Lung (tissue), 11 donors: ENCODE measurements at regions not wholly inside any gene's neighbourhood (a gene's known extent, or its start where the extent isn't known, plus 50 kb on each side); places are given as distances from the start of the nearest gene placed in this dataset.

Source experiments
- ATAC-seq: fragments of 200-7000 bp; cut with Tn5 transposase; one replicate; pipeline ENCODE4 v1.9.1; 2020; ENCODE audit warnings: moderate number of reproducible peaks; ENCODE audit not compliant: insufficient read depth, low FRiP score
- DNase-seq, 3 donors: peaks; one replicate each; pipeline ENCODE4 v3.0.0-alpha.2; 2013 to 2017
- H3K27ac ChIP-seq, 2 donors: one replicate each; pipeline ENCODE4 v1.5.1; 2013; ENCODE audit warnings: mild to moderate bottlenecking in 2 of 2, moderate library complexity in 2 of 2, control low read depth in 1 of 2, inconsistent platforms in 1 of 2, low read depth in 1 of 2, low read length in 1 of 2
- H3K27me3 ChIP-seq, 3 donors: one replicate each; pipeline ENCODE4 v1.5.1; 2013; ENCODE audit warnings: low read length in 2 of 3; ENCODE audit not compliant: control insufficient read depth in 3 of 3, insufficient read depth in 3 of 3
- H3K36me3 ChIP-seq, 4 donors: one replicate each; pipeline ENCODE4 v1.5.1; 2013; ENCODE audit warnings: low read length in 4 of 4, mild to moderate bottlenecking in 1 of 4, moderate library complexity in 1 of 4; ENCODE audit not compliant: control insufficient read depth in 4 of 4, insufficient read depth in 4 of 4
- H3K4me1 ChIP-seq, 5 donors: one replicate each; pipeline ENCODE4 v1.5.1; 2013; ENCODE audit warnings: low read length in 5 of 5, mild to moderate bottlenecking in 2 of 5, moderate library complexity in 1 of 5; ENCODE audit not compliant: control insufficient read depth in 5 of 5, insufficient read depth in 5 of 5
- H3K4me3 ChIP-seq: one replicate; pipeline ENCODE4 v1.5.1; 2013; ENCODE audit warnings: mild to moderate bottlenecking, control low read depth, moderate library complexity
- H3K9ac ChIP-seq, 2 donors: one replicate each; pipeline ENCODE4 v1.5.1; 2013; ENCODE audit warnings: low read length in 2 of 2, control low read depth in 1 of 2; ENCODE audit not compliant: insufficient read depth in 1 of 2
- H3K9me3 ChIP-seq, 4 donors: one replicate each; pipeline ENCODE4 v1.5.1; 2013; ENCODE audit warnings: low read length in 3 of 4, mild to moderate bottlenecking in 1 of 4, moderate library complexity in 1 of 4; ENCODE audit not compliant: control insufficient read depth in 4 of 4, insufficient read depth in 3 of 4
- WGBS, 2 donors: extraction: QIAGEN DNeasy Blood & Tissue Kit; methylation state at CpG; one replicate each; pipeline ENCODE4 v1.1.7; 2013; 5-methylcytosine and 5-hydroxymethylcytosine counted together
- TF ChIP-seq, protein P1 (sequence below): IDR thresholded peaks from 2 replicates; pipeline ENCODE4 v1.5.1; 2012; ENCODE audit warnings: mild to moderate bottlenecking; ENCODE audit errors: control extremely low read depth, extremely low read depth
- donor health status: control.
- donor health status: control.
- donor health status: Bipolar disorder and iron deficiency.
- donor health status: healthy.
- donor health status: DM: yes; HTN: yes; CAD: no.

DNA sequence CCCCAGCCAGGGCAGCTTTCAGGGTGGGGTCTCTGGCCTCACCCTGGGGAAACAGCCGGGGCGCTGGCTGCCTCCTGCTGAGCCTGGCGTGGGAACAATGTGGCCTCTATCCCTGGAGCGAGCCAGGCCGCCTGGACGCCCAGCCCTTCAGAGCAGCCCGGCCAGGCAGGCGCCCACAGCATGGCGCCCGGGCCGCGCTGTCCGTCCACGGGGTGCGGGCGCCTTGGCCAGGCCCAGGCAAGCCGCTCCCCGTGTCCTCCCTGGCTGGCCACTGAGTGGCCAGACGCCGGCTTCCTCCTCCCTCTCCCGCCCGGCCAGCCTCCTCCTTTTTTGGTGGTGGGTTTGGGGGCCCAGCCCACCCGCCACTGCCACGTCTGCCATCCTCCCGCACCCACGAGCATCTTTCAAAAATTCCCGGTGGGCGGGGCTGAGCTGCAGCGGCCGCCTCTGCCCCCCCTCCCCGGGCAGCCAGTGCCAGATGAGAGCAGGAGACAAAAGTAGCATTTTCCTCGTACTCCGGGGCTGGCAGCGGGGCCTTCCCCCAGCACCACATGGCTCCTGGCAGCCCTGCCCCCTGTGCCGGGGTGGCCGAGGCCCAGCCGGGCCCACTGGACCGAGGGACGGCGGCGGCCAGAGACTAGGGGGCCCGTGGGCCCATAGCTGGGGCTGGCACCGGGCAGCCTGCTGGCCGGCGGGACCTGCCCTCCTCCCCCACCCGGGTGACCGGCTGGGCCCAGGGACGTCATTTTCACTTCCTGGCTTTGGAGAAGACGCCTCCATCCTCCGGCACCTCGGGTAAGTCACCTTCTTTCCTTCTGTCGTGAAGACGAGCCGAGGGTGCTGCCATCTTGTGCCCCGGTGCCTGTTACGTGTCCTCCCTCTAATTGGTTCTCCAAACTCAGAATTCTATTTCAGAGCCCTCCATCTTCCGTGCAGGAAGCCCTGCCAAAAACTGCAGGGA lies 70.2 kb upstream of the PPARA start:
- peak overlapping the region in 1 of 2 donors; percentile 53 for H3K9ac ChIP-seq

GRCh38 chr22:46081036-46081830 lies 69.1 kb upstream of the PPARA start:
- H3K9ac ChIP-seq, result peak overlapping the region in 1 of 2 donors; percentile 53
- H3K9me3 ChIP-seq, result no peaks in the 10 kb centered on the region
- H3K36me3 ChIP-seq, result peaks cover 0 to 11% (median 7%) of the 10 kb centered on the region in 4 donors
- DNase-seq, result no peak
- WGBS, 2 donors, result 54 to 75% methylated on average over 25 of the region's 25 CpGs
- H3K27me3 ChIP-seq, result no peaks in the 10 kb centered on the region
- TF ChIP-seq, protein P1, sequence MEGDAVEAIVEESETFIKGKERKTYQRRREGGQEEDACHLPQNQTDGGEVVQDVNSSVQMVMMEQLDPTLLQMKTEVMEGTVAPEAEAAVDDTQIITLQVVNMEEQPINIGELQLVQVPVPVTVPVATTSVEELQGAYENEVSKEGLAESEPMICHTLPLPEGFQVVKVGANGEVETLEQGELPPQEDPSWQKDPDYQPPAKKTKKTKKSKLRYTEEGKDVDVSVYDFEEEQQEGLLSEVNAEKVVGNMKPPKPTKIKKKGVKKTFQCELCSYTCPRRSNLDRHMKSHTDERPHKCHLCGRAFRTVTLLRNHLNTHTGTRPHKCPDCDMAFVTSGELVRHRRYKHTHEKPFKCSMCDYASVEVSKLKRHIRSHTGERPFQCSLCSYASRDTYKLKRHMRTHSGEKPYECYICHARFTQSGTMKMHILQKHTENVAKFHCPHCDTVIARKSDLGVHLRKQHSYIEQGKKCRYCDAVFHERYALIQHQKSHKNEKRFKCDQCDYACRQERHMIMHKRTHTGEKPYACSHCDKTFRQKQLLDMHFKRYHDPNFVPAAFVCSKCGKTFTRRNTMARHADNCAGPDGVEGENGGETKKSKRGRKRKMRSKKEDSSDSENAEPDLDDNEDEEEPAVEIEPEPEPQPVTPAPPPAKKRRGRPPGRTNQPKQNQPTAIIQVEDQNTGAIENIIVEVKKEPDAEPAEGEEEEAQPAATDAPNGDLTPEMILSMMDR, result no peak
- no peak for ATAC-seq
- peak overlapping the region; percentile 84 to 97 for H3K27ac ChIP-seq
- peak overlapping the region; percentile 57 for H3K4me3 ChIP-seq
- H3K4me1 ChIP-seq, result peaks cover 16 to 69% (median 21%) of the 10 kb centered on the region in 5 donors

More for the DNA sequence above, 70.2 kb upstream of the PPARA start:
- peak overlapping the region; percentile 97 for H3K27ac ChIP-seq
- H3K36me3 ChIP-seq, result peaks cover 0 to 6% (median 6%) of the 10 kb centered on the region in 4 donors
- peak; percentile 17 for ATAC-seq
- H3K9me3 ChIP-seq, result no peaks in the 10 kb centered on the region
- TF ChIP-seq, protein P1, result no peak
- WGBS, 2 donors, result 51 to 65% methylated on average over 51 to 57 of the region's 57 CpGs
- H3K4me3 ChIP-seq, result peak overlapping the region; percentile 43
- peak in 2 of 3 donors; percentile 37 to 66 for DNase-seq
- peaks cover 17 to 76% (median 27%) of the 10 kb centered on the region in 5 donors for H3K4me1 ChIP-seq
- H3K27me3 ChIP-seq, result no peaks in the 10 kb centered on the region

GRCh38 chr22:46081831-46082210 lies 68.5 kb upstream of the PPARA start:
- no peaks in the 10 kb centered on the region for H3K27me3 ChIP-seq
- DNase-seq (no peak), ATAC-seq (no peak)
- no peak overlapping the region for H3K9ac ChIP-seq
- 57 to 69% methylated on average over 18 of the region's 18 CpGs for WGBS, 2 donors
- H3K9me3 ChIP-seq, result no peaks in the 10 kb centered on the region
- H3K4me1 ChIP-seq, result peaks cover 12 to 69% (median 20%) of the 10 kb centered on the region in 5 donors
- peak overlapping the region; percentile 84 to 97 for H3K27ac ChIP-seq
- H3K4me3 ChIP-seq, result peak overlapping the region; percentile 57
- TF ChIP-seq, protein P1, result no peak
- peaks cover 0 to 14% (median 9%) of the 10 kb centered on the region in 4 donors for H3K36me3 ChIP-seq
